A549 (cell line): ENCODE measurements at regions not wholly inside any gene's neighbourhood (a gene's known extent, or its start where the extent isn't known, plus 50 kb on each side); places are given as distances from the start of the nearest gene placed in this dataset.

Experiments used
- CHD4 ChIP-seq: fragments of 200-600 bp; sonication (generic); IDR thresholded peaks from 2 replicates; pipeline ENCODE4 v1.6.1; 2016; ENCODE audit warnings: antibody characterized with exemption, mild to moderate bottlenecking, borderline replicate concordance
- EP300 ChIP-seq, 2 experiments: fragments of >200 bp; sonication (Bioruptor Twin); formaldehyde crosslinking; IDR thresholded peaks; 2 replicates in 1 of 2; 3 replicates in 1 of 2; pipeline ENCODE4 v1.6.1; 2016 to 2017
- JUN ChIP-seq, 2 experiments: fragments of >200 bp; sonication (Bioruptor Twin); formaldehyde crosslinking; IDR thresholded peaks; 2 replicates in 1 of 2; 3 replicates in 1 of 2; pipeline ENCODE4 v1.6.1; 2016 to 2017
- NR3C1 ChIP-seq: fragments of >200 bp; sonication (Bioruptor Twin); formaldehyde crosslinking; IDR thresholded peaks from 3 replicates; pipeline ENCODE4 v1.6.1; 2017
- POLR2A ChIP-seq: IDR thresholded peaks from 2 replicates; pipeline ENCODE4 v1.6.1; 2012; ENCODE audit warnings: mild to moderate bottlenecking, low read length
- RAD21 ChIP-seq, 2 experiments: fragments of >200 bp in 1 of 2; sonication (Bioruptor Twin) in 1 of 2; formaldehyde crosslinking in 1 of 2; IDR thresholded peaks in 1 of 2; conservative IDR thresholded peaks in 1 of 2; 2 replicates in 1 of 2; 3 replicates in 1 of 2; pipeline ENCODE4 v1.6.1; 2012 to 2018; ENCODE audit warnings: inconsistent platforms in 1 of 2
- RFX5 ChIP-seq: fragments of 450-650 bp; IDR thresholded peaks from 2 replicates; pipeline ENCODE4 v1.7.1; 2014; ENCODE audit warnings: antibody characterized with exemption, mild to moderate bottlenecking, moderate library complexity
- TF ChIP-seq, protein P1 (sequence below): fragments of >200 bp; sonication (Bioruptor Twin); formaldehyde crosslinking; IDR thresholded peaks from 3 replicates; pipeline ENCODE4 v1.5.1; 2016
- TF ChIP-seq, protein P2 (sequence below): IDR thresholded peaks from 2 replicates; pipeline ENCODE4 v1.6.1; 2012
- TF ChIP-seq, protein P3 (sequence below): fragments of 200-600 bp; sonication (generic); IDR thresholded peaks from 2 replicates; pipeline ENCODE4 v1.6.1; 2016; ENCODE audit warnings: antibody characterized with exemption, mild to moderate bottlenecking, moderate library complexity

DNA sequence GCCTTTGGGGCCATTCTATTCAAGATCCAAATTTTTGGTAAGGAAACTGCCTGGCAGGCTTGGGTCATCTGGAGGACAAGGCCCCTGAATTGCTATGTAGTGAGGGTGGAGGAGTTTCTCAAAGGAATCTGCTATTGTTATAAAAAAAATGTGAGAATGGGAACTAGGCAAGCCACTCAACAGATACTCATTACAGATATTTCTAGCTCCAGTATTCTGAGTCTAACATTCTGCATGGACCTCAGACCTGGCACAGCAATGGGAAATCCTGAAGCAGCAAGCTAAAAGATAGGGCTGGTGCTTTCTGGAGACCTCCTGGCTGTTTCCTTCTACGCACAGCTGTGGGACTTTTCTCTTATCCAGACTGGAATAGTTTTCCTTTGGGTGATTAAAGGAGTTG lies 430.7 kb upstream of the RBMS3 start:
- TF ChIP-seq, protein P1, sequence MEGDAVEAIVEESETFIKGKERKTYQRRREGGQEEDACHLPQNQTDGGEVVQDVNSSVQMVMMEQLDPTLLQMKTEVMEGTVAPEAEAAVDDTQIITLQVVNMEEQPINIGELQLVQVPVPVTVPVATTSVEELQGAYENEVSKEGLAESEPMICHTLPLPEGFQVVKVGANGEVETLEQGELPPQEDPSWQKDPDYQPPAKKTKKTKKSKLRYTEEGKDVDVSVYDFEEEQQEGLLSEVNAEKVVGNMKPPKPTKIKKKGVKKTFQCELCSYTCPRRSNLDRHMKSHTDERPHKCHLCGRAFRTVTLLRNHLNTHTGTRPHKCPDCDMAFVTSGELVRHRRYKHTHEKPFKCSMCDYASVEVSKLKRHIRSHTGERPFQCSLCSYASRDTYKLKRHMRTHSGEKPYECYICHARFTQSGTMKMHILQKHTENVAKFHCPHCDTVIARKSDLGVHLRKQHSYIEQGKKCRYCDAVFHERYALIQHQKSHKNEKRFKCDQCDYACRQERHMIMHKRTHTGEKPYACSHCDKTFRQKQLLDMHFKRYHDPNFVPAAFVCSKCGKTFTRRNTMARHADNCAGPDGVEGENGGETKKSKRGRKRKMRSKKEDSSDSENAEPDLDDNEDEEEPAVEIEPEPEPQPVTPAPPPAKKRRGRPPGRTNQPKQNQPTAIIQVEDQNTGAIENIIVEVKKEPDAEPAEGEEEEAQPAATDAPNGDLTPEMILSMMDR, result no peak
- TF ChIP-seq POLR2A (no peak), EP300 (IDR thresholded peaks at IDR 0.05) (no peak), JUN (IDR thresholded peaks at IDR 0.05) (no peak), NR3C1 (no peak), RAD21 (conservative IDR thresholded peaks at IDR 0.05 in 1 of 2, IDR thresholded peaks at IDR 0.05 in 1 of 2) (no peak), RFX5 (no peak), CHD4 (no peak)
- TF ChIP-seq, protein P2, sequence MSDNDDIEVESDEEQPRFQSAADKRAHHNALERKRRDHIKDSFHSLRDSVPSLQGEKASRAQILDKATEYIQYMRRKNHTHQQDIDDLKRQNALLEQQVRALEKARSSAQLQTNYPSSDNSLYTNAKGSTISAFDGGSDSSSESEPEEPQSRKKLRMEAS, result no peak
- TF ChIP-seq, protein P3, sequence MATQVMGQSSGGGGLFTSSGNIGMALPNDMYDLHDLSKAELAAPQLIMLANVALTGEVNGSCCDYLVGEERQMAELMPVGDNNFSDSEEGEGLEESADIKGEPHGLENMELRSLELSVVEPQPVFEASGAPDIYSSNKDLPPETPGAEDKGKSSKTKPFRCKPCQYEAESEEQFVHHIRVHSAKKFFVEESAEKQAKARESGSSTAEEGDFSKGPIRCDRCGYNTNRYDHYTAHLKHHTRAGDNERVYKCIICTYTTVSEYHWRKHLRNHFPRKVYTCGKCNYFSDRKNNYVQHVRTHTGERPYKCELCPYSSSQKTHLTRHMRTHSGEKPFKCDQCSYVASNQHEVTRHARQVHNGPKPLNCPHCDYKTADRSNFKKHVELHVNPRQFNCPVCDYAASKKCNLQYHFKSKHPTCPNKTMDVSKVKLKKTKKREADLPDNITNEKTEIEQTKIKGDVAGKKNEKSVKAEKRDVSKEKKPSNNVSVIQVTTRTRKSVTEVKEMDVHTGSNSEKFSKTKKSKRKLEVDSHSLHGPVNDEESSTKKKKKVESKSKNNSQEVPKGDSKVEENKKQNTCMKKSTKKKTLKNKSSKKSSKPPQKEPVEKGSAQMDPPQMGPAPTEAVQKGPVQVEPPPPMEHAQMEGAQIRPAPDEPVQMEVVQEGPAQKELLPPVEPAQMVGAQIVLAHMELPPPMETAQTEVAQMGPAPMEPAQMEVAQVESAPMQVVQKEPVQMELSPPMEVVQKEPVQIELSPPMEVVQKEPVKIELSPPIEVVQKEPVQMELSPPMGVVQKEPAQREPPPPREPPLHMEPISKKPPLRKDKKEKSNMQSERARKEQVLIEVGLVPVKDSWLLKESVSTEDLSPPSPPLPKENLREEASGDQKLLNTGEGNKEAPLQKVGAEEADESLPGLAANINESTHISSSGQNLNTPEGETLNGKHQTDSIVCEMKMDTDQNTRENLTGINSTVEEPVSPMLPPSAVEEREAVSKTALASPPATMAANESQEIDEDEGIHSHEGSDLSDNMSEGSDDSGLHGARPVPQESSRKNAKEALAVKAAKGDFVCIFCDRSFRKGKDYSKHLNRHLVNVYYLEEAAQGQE, result no peak
